ENCODE measurements at regions not wholly inside any gene's neighbourhood (a gene's known extent, or its start where the extent isn't known, plus 50 kb on each side); places are given as distances from the start of the nearest gene placed in this dataset.

DNA sequence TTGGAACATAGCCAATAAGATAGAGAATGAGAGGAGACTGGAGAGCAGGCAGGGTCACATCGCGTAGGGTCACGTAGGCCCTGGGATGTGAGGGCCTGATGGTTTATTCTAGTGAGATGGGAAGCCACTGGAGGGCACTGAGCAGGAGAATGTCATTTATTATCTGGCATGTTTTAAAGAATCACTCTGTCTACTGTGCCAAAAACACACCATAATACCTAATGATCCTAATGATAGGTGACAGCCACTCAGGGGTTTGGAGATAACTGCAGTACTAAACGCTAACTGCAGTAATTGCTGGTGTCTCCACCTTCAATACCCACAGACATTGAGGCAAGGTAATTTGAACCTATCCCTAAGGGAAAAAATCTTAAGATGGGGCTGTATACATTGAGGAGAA, 185.4 kb downstream of the TTLL7 start:
- DNase-seq (ENCODE audit: low spot score) = no peak

- DNase-seq (ENCODE audit: low spot score) = no peak
These were observed 188.8 kb downstream of the TTLL7 start for GRCh38 chr1:83810144-83810543.

GRCh38 chr1:83808536-83808935, 190.4 kb downstream of the TTLL7 start:
- DNase-seq (ENCODE audit: low spot score) = no peak

DNA sequence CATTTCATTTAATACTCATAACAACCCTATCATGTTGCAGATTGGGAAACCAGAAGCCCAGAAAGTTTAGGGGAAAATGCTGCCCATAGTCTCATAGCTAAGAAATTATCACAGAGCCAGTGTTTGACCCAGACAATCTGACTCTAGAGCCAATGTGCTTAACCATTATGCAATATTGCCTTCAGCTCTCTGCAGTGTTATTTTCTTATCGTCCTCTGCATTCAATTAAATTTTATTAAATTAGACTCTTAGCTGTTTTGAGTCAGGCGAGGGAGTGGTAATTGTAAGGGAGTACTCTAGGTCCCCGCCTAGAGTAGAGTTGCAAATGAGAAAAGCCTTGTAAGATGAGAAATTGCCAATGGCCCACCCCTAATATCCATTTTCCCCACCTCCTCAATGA, 191.1 kb downstream of the TTLL7 start:
- DNase-seq (ENCODE audit: low spot score) = no peak

DNA sequence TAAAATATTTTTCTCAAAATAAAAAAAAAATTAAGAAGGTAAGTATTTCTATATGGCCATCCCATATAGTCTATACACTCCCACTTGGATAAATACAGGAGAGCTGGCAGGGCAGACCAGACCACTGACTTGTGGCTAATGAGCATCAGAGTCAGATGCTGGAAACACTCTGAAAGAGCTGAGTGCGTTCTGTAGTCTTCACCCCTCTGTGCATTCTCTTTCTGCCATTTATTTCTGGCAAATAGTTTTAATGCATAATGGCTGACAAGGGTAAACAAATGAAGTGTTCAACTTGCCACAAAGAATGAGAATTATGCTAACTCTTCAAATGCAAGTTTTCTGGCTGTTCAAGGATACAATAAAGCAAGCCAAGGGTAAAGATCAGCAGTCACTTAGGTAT, 191.7 kb downstream of the TTLL7 start:
- no peak for DNase-seq (ENCODE audit: low spot score)

DNA sequence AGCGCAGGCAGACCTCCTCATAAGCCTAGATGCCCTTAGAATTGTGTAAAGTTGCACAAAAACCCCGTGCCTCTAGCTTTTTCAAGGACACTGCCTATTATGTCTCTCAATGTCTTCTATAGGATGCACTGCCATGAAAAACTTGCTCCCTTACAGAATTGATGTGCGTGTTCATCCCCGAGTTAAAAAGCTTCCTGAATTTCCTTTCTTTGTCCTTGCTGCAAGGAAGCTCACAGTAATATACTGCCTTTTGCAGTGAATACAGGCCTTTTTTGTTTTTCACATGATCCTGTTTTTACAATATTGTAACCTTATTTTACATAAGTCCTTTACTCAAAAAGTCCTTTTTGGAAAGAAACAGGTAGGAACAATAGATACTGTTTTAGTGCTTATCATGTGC, 193.0 kb downstream of the TTLL7 start:
- no peak for DNase-seq (ENCODE audit: low spot score)

DNA sequence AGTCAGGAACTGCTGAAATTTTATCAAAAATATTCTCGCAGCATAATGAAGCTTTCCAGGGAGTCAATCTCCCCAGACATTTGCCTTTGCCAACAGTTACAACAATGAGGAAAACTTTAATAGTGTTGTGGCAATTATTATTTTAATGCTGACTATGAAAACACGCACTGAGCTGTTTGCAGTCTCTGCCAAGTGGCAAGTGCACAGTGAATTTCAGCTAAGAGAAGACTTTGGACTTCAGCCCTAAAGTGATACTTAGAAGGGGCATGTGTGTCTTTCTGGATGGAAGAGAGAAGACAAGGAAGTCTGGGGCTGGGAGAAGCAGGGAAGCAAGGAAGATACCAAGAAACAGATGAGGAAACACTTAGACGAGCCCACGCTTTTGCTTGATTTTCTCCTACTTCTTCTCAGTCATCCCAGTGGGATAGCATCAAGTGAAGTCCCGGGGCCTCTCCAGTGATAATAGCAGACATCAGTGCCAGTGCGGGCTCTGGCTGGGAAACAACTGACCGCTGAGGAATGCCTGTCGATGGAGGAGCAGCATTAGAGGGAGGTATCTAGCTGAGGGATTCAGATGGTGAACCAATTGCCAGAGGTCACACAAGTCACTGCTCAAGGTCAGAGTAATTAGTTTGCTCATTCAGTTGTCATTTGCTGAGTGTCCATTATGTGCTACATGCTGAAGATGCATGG, 196.3 kb downstream of the TTLL7 start:
- DNase-seq (ENCODE audit: low spot score) = no peak

DNA sequence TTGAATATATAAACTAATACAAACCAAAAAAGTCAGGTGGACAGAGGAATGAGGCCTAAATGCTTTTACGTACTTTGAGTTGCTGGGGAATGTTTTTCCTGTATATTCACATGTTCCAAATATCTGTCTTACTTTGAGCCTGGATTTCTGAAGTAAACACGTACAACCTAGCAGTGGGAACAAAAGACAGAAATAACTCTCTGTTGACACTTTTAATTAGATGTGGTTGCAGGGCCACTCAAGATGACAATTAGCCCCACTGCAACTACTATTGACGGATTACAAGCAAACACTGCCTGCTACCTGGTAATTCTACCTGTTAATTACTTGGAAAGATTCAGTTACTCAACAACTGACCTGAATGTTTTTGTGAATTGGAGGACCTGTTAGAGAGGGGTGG, 196.9 kb downstream of the TTLL7 start:
- DNase-seq (ENCODE audit: low spot score) = no peak

DNA sequence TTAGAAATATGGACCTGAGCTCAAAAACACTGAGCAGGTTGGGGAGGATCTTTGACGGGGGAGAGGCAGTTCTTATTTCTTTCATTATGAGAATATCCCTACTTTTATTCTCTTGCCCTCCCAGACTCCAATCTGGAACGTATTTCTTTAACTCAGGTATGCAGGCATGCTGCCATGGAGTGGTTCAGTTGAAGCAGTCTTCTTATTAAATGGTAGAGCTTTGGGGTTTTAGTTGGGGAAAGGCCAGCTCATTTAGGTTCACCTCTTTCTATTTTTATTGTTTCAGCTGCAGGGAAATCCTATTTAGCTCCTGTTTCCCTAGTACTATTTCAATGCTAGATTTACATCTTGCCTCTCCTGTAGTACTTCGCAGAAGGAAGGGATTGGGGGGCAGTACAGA, 198.9 kb downstream of the TTLL7 start:
- no peak for DNase-seq (ENCODE audit: low spot score)

DNA sequence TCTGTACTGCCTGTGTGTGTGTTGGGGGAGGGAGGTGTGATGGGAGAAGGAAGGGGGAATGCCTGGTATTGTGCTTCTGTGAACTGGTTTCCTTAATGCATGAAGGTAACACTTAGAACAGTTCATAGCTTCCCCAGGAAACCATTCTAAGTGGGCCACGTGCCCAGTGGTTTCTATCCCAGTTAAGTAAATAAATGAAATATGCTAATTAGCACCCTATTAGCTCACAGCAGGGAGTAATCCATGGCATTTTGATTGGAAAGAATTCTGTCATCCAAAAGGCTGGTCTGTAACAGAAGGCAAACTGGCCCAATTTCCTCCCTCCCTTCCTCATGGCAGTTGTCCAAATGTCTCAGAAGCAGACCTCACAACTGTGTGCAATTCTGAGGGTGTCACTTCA, 199.3 kb downstream of the TTLL7 start:
- no peak for DNase-seq (ENCODE audit: low spot score)

DNA sequence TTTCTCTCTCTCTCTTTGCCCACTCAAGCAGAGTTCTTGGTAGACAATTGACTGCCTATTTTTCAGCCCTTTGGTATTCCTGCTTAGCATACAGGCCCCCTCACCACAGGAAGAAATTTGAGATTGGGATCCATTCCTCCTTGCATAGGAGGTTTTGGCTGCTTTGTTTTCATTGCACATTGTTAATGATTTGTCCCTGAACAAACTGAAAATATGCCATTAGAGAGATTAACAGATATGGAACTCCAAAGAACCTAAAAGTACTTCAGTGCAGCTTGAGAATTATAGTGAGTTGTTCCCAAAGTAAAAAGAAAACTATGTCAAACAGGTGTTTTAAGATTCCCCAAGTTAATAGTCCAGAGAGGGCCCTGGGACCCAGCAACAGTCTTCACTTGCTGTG, 200.0 kb downstream of the TTLL7 start:
- DNase-seq (ENCODE audit: low spot score) = no peak

GRCh38 chr1:83796409-83796808, 202.5 kb downstream of the TTLL7 start:
- DNase-seq (ENCODE audit: low spot score) = no peak

DNA sequence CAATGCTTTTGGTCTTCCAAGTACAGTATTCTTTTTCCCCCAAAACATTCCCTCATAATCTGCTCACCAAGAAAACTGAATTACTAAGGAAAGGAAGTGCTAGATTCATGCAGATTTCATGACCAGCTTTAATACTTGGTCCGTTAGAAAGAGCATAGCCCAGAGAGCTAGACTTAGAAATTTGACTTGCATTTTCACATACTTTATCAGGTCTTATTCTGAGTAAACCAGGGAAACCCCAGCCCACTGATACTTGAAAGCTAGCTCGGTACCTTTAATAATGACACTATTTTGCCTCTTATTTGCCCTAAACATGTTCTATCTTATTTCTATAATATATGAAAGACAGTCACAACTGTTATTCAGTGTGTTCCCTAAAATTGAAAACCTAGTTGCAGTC, 204.5 kb downstream of the TTLL7 start:
- no peak for DNase-seq (ENCODE audit: low spot score)

DNA sequence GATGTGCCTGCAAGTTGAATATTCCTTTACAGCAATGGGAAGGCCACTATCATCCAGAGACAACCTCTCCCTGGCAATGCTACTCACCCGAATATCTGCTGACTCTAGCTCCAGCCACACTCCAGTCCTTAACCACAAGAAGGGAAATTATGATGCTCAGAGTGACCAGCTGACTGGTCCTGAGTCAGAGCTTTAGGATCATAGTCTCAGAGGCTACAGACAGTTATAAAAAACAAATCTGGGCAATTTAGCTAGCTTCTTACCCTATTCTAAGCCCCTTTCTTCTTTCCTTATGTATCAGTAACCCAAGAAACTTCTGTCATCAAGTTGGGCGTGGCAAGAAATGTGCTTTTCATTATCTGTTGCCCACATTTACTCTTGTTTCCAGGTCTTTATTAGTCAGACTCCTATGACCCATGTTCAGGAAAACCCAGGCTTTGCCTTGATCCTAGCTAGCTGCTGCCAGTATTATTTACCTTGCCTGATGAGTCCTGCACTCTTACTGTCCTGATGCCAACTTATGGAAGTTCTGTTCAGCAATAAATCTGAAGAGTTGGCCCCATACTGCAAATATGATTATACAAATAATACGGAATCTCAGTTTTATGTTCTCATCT, 207.0 kb downstream of the TTLL7 start:
- DNase-seq (ENCODE audit: low spot score) = no peak

DNA sequence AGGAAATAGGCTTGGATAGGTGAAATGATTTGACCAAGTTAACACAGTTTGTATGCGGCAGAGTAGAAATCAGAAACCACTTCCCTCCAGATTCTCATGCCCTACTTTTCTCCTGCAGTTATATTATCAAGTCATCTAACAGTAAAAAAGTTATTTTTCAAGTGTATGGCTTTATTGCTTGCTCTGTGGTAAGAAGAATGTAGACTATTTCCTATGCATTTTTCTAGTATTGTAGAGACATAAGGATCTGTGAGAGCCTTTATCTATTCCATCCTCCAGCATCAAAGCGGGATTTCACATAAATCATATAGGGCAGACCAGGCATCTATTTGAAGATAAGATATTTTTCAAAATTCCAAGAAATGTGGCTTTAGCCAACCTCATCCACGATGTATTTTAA, 208.5 kb downstream of the TTLL7 start:
- no peak for DNase-seq (ENCODE audit: low spot score)

DNA sequence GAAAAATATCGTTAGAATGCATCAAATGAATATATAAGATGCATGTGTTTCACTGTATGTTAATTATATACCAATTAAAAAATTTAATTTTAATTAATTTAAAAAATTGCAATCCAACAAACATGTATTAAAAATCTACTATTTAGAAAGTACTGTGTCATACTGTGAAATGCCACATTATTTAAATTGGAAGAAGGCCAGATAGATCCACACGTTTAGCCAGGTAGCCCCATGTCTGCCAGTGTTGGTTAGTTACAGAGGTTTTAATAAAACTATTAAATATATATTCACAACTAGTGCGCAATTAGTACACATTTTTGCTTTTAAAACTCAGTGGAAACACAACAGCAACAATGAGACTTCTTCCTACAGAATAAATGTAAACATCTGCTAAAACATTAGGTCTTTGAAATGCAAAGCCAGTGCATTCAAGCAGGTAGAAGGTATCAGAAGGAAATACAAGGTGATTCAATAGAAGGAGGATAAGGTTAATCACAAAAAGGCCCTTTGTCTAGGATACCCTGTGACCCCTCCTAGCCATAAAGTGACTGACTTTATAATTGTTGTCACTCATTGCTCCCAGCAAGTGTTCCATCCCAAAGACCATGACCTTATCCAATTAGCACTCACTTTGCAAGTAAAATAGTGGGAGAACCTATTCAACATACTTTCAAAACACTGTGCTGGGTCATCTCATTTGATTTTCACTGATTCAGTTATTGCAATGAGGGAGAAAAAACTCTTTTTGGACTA, 211.5 kb downstream of the TTLL7 start:
- no peak for DNase-seq (ENCODE audit: low spot score)

GRCh38 chr1:83781667-83782066, 217.3 kb downstream of the TTLL7 start:
- DNase-seq (ENCODE audit: low spot score) = no peak

- DNase-seq (ENCODE audit: low spot score) = no peak
These were observed 219.4 kb downstream of the TTLL7 start for GRCh38 chr1:83779565-83779964.

DNA sequence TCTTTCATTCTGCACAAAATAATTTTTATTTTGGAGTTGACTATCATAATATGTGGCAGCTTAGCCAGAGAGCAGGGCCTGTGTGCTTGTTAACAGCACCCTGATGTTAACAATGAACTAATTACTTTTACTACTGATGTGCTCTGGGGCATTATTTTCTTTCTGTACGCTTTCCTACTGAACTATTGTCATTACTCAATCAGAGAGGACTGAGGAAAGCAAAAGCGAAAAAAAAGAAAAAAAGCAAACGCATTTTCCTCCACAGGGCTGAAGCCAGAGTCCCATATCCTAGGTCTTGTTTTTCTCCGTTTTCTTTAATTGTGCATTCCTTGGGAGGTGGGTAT, 221.2 kb downstream of the TTLL7 start:
- DNase-seq (ENCODE audit: low spot score) = no peak

DNA sequence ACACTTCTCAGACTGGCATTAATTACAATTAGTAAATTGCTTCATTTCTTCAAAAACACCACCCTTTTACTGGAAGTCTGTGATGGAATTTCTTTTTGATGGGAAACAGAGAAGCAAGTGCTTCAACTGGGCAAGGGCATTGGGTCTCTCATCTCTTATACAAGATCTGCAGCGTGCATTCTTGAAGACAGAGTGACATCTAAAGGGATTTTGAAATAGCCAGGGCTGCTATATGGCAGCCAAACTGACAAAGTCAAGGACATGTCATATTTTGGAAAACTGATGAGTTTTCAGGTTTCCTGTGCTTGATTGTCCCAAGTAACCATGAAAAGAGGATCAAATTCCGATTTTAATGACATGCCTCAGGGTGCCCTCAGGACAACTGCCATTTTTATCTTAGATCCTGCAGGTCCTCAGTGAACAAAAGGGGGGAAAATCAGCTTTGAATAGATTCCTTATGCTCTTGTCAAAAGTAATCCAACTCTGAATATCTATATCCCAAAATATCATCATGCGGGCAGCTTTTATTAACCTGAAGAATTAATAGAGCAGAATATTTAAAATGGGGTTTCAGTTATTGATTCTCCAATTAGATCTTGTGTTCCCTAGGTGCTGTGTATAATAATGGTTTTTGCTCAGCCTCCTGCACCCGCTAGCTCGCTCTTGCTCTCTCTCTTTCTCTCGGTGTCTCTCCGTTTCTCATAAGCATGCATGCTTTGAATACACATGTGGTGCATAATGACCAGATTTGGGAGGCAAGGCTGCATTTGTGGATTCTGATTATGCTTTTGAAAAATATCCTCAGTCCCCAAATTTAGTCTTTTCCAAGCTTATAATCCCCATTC, 221.8 kb downstream of the TTLL7 start:
- no peak for DNase-seq (ENCODE audit: low spot score)

GRCh38 chr1:83775977-83776603, 222.8 kb downstream of the TTLL7 start:
- no peak for DNase-seq (ENCODE audit: low spot score)

DNA sequence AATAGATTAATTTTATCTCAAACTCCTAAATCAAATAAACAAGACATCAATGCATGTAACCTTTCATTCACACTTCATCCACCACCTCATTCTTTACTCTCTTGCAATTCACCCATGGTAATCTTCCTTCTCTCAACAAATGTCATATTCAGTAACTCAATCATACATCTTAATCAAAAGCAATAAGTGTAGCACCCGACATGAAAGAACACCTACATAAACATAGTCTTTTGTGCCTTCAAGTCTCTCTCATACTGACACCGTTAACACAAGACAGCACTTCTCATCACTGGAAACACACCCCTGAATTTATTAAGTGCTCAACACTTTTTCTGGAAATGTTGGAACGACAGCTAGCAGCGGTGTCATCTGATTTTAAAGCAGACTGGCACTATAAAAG, 225.9 kb downstream of the TTLL7 start:
- no peak for DNase-seq (ENCODE audit: low spot score)
